ES-I3 (cell line): ENCODE measurements at regions not wholly inside any gene's neighbourhood (a gene's known extent, or its start where the extent isn't known, plus 50 kb on each side); places are given as distances from the start of the nearest gene placed in this dataset.
"Not testable (repeated sequence)": the region's sequence is repeated elsewhere in the genome, so short reads cannot be mapped to it uniquely, and the experiment has no call there.

Experiments
- H3K36me3 ChIP-seq: 2 replicates; pipeline ENCODE4 v1.6.1; 2013; ENCODE audit warnings: mild to moderate bottlenecking, low read length, control low read depth, moderate library complexity; ENCODE audit not compliant: insufficient read depth
- H3K4me1 ChIP-seq: 2 replicates; pipeline ENCODE4 v1.6.1; 2013; ENCODE audit warnings: mild to moderate bottlenecking, control low read depth, low read length; ENCODE audit not compliant: insufficient read depth
- H3K9ac ChIP-seq: 2 replicates; pipeline ENCODE4 v1.6.1; 2013; ENCODE audit warnings: low read depth, mild to moderate bottlenecking, low read length, moderate library complexity
- H3K9me3 ChIP-seq: 2 replicates; pipeline ENCODE4 v1.6.1; 2013; ENCODE audit warnings: mild to moderate bottlenecking, low read length, moderate library complexity; ENCODE audit not compliant: control insufficient read depth, insufficient read depth

GRCh38 chr19:34580408-34580807 lies 96.6 kb downstream of the SCGB2B2 start:
- Histone ChIP-seq H3K4me1 (no peaks in the 10 kb centered on the region), H3K36me3 (no peaks in the 10 kb centered on the region), H3K9me3 (no peaks in the 10 kb centered on the region), H3K9ac (no peak overlapping the region)

DNA sequence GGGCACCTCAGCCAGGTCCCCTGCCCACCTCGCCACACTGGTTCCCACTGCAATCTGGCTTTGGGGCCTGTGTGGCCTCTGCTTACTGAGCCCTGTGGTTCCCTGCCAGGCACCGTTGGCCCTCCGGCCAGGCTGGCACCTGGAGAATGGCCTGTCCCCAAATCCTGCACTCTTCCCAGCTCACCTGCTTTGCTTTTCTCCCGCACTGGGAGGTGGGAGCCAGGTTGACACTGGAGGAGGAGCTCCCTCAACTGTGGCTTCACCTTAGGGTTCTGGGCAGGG lies 97.0 kb downstream of the SCGB2B2 start:
- no peaks in the 10 kb centered on the region for H3K4me1 ChIP-seq
- H3K36me3 ChIP-seq, result no peaks in the 10 kb centered on the region
- no peaks in the 10 kb centered on the region for H3K9me3 ChIP-seq
- H3K9ac ChIP-seq, result no peak overlapping the region

DNA sequence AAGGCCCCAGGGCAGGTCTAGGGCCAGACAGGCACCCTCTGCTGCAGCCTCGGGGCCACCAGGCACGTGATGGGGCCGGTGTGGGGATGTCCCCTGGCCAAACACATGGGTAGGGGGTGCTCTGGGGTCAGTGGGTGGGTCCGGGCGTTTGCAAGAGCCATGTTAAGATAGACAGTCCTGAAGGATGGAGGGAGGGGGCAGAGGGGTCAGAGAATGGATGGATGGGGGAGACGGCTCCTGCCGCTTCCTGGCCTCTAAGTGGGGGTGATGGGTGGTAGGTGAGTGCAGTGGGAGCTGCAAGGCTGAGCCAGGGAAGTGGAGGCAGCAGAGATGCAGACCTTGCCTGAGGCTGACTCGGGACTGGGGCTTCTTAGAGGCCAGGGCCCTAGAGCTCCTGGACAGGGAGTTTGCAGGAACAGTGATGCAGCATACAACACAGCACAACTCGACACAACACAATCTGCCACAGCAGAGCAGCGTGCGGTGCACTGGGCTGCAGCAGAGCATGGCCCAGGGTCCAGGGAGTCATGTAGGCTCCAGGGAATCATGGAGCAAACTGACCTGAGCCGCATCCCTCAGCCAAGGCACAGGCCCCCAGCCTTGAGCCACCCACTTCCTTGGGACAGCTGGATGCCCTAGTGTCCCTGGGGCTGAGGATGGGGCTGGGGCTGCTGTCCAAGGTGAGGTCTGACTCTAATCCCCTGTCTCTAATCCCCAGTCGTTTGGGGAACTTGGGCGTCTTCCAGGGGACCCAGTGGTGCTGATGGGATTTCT lies 97.5 kb downstream of the SCGB2B2 start:
- Histone ChIP-seq H3K4me1 (no peaks in the 10 kb centered on the region), H3K9ac (no peak overlapping the region), H3K9me3 (no peaks in the 10 kb centered on the region), H3K36me3 (no peaks in the 10 kb centered on the region)

DNA sequence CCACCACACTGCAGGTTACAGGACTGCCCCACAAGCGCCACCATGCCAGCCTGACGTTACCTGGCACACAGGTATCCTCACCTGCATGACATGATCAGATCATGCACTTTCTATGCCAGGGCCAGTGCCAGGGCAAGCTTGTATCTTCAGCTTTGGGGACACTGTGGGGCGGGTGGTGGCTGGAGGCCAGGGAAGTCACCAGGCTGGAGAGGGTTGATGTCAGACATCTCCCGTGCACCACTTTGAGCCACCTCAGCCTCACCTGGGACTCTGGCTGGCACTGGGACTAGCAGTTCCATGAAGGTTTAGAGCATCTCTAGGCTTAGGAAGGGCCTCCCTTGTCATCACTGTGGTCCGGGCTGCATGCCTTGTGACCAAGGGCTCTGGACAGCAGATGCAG lies 97.2 kb downstream of the WTIP start:
- Histone ChIP-seq H3K36me3 (no peaks in the 10 kb centered on the region), H3K9ac (no peak overlapping the region), H3K9me3 (no peaks in the 10 kb centered on the region), H3K4me1 (no peaks in the 10 kb centered on the region)

DNA sequence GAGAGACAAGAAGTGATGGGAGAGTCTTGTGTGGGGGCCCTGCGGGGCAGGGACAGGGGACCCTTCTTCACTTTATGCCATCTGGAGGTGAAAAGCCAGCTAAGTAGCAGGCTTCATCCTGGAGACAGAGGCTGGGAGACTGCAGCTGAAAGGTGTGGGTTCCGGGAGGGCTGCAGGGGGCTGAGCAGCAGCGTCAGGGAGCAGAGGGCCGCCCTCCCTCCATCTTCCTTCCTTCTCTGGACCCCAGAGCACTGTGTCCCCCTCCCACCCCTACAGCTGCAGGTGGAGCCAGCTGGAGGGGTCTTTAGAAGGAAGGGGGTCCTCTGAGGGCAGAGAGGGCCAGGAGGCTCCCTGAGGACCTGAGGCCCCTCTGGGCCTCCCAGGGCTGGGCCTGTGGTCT lies 96.6 kb downstream of the WTIP start:
- Histone ChIP-seq H3K9me3 (no peaks in the 10 kb centered on the region), H3K4me1 (no peaks in the 10 kb centered on the region)

DNA sequence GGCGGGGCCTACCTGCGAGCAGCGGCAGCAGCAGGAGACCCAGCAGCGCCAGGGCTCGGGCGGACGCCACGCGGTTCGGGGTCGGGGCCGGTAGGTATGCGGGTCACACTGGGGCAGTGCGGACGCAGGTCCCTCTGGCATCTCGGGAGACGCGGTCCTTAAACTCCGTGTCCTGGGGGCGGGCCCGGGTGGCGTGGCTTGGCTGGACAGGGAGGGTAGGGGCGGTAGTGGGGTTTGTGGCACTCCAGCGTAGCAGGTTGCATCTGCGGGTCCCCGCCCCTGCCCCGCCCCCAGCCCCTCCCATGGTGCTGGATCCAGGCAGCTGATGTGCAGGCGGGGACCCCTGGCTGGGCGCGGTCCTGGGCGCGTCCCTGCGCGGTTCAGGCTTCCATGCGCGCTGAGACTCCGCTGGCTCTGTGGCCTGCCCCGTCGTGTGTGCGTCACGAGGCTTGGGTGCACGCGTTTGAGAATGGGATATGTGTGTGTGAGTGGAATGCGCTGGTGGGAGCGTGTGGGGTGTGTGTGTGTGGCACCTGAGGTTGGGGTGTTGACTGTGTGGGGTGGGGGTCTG lies 96.1 kb downstream of the WTIP start:
- Histone ChIP-seq H3K9me3 (no peaks in the 10 kb centered on the region), H3K9ac (peak overlapping the region; percentile 40; the same call in 1 of the 2 replicates), H3K36me3 (no peaks in the 10 kb centered on the region), H3K4me1 (no peaks in the 10 kb centered on the region)

More for the DNA sequence above, 96.6 kb downstream of the WTIP start:
- H3K9ac ChIP-seq, result no peak overlapping the region; the same call in 1 of the 2 replicates
- no peaks in the 10 kb centered on the region for H3K36me3 ChIP-seq

GRCh38 chr19:34577056-34577455 lies 95.5 kb downstream of the WTIP start:
- H3K36me3 ChIP-seq, result no peaks in the 10 kb centered on the region
- no peaks in the 10 kb centered on the region for H3K4me1 ChIP-seq
- H3K9ac ChIP-seq, result peak overlapping the region; percentile 40; the same call in 1 of the 2 replicates
- no peaks in the 10 kb centered on the region for H3K9me3 ChIP-seq

DNA sequence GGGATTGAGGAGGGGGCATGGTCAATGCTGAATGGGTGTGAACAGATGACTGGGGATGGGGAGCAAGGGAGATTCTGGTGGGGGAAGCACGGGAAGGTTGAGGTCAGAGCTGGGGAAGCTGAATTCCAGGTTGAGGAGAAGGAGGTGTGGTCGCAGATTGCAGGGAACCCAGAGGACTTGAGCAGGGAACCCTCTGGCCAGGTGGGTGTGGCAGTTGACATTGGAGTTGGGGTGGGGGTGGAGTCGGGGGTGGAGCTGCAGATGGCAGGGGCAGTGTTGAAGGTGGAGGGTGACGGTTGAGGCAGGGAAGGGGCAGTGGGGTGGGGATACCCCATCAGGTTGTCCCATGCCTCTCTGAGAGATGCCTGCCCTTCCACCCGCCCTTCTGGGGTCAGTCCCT lies 94.7 kb downstream of the WTIP start:
- Histone ChIP-seq H3K36me3 (no peaks in the 10 kb centered on the region), H3K4me1 (no peaks in the 10 kb centered on the region), H3K9ac (no peak overlapping the region), H3K9me3 (no peaks in the 10 kb centered on the region)

DNA sequence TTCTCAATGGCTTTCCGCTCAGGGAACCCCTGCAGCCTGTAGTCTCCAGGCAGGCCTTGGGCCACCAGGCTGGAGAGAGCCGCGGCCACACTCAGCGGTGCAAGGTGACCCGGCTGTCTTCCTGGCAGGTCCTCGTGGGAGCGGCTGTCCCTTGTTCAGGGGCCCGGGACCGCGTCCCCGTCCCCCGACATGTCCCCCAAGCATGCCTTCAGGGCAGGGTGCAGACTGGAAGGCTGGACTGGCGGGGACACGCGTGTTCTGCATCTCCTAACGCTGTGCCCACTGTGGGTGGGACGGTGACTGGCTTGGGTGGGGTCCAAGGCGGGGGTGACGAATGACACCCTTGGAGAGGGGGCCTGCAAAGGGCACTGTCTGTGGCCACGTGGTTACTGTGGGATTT lies 93.6 kb downstream of the WTIP start:
- Histone ChIP-seq H3K9ac (no peak overlapping the region), H3K4me1 (no peaks in the 10 kb centered on the region), H3K9me3 (no peaks in the 10 kb centered on the region)

DNA sequence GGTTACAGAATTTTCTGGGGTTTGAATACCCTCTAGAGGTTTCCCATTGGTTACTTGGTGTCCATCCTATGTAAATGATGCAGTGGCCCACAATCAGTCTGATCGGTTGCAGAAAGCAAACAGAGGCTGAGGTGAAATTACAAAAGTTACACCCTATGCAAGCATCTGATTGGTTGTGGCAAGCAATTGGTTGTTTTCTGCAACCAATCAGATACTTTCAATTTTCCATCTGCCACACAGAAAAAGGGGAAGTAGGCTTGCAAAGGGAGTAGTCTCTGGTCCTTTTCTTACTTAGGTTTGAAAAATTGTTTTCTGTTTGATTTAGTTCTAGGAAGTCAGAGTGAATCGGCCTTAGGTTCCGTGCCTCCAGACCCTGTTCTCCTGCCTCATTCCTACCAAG lies 93.1 kb downstream of the WTIP start:
- Histone ChIP-seq H3K4me1 (no peaks in the 10 kb centered on the region), H3K9me3 (no peaks in the 10 kb centered on the region), H3K36me3 (no peaks in the 10 kb centered on the region), H3K9ac (no peak overlapping the region)

More for the DNA sequence above, 93.6 kb downstream of the WTIP start:
- H3K36me3 ChIP-seq, result no peaks in the 10 kb centered on the region

DNA sequence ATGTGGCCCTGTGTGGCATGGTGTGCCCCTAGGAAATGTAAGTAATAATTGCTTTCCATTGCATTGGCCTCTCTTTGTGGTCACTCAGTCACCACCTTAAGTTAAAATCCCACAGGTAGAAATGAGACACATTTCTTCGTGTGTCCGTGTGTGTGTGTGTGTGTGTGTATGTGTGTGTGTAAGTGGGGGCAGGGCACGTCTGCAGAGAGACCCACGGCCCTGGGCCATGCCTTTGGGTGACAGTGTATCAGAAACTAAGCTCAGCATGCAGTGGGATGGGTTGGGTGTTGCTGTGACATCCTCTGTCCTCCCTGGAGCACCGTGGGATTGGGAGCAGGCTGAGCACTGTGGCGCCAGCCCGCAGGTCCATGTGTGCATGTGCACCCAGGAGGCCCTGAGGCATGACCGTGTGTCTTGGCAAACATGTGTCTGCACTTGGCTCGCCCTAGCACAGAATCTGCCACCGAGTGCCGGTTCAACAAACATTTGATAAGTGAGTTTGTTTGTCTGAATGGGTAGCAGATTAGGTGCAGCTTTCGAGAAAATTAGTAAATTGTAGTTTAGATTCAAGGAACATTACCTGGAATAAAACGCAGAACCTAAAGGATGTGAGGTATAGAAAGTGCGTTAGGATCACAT lies 91.8 kb downstream of the WTIP start:
- Histone ChIP-seq H3K4me1 (no peaks in the 10 kb centered on the region), H3K9ac (no peak overlapping the region), H3K9me3 (no peaks in the 10 kb centered on the region), H3K36me3 (no peaks in the 10 kb centered on the region)

GRCh38 chr19:34570140-34570539 lies 88.6 kb downstream of the WTIP start:
- not testable (repeated sequence) for H3K9ac ChIP-seq, H3K4me1 ChIP-seq, H3K36me3 ChIP-seq, H3K9me3 ChIP-seq

DNA sequence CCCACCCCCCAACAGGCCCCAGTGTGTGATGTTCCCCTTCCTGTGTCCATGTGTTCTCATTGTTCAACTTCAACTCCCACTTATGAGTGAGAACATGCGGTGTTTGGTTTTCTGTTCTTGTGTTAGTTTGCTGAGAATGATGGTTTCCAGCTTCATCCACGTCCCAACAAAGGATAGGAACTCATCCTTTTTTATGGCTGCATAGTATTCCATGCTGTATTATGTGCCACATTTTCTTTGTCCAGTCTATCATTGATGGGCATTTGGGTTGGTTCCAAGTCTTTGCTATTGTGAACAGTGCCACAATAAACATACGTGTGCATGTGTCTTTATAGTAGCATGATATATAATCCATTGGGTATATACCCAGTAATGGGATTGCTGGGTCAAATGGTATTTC lies 80.8 kb downstream of the WTIP start:
- H3K9ac ChIP-seq, H3K36me3 ChIP-seq, H3K4me1 ChIP-seq, H3K9me3 ChIP-seq: not testable (repeated sequence)
